ENCODE measurements at regions not wholly inside any gene's neighbourhood (a gene's known extent, or its start where the extent isn't known, plus 50 kb on each side); places are given as distances from the start of the nearest gene placed in this dataset.

GRCh38 chr9:115746496-115746895 lies 407.1 kb upstream of the PAPPA start:
- H3K4me1 ChIP-seq (replicated peaks): no peaks in the 10 kb centered on the region
- no peak overlapping the region for H3K4me3 ChIP-seq
- no peak for DNase-seq (ENCODE audit: low spot score)
- intact Hi-C loops (cut with DNase I): no loop called here
- no peak for TF ChIP-seq POLR2A (IDR thresholded peaks at IDR 0.05)
- TF ChIP-seq CTCF (IDR thresholded peaks at IDR 0.05): no peak
- no peak for TF ChIP-seq POLR2AphosphoS5 (IDR thresholded peaks at IDR 0.05)
- no peak overlapping the region for H3K27ac ChIP-seq
- H3K36me3 ChIP-seq: no peaks in the 10 kb centered on the region
- WGBS: 80% methylated on average over 6 of the region's 6 CpGs
- H3K9me3 ChIP-seq: no peaks in the 10 kb centered on the region
- no peaks in the 10 kb centered on the region for H3K27me3 ChIP-seq (replicated peaks; ENCODE audit: insufficient read depth)

GRCh38 chr9:115747731-115748130 lies 405.9 kb upstream of the PAPPA start:
- no peak for DNase-seq (ENCODE audit: low spot score)
- no peak overlapping the region for H3K27ac ChIP-seq
- no peaks in the 10 kb centered on the region for H3K9me3 ChIP-seq
- no peaks in the 10 kb centered on the region for H3K27me3 ChIP-seq (replicated peaks; ENCODE audit: insufficient read depth)
- intact Hi-C loops (cut with DNase I): no loop called here
- no peaks in the 10 kb centered on the region for H3K36me3 ChIP-seq
- no peak for TF ChIP-seq POLR2A (IDR thresholded peaks at IDR 0.05)
- no peak for TF ChIP-seq POLR2AphosphoS5 (IDR thresholded peaks at IDR 0.05)
- no peak for TF ChIP-seq CTCF (IDR thresholded peaks at IDR 0.05)
- H3K4me1 ChIP-seq (replicated peaks): no peaks in the 10 kb centered on the region
- 38% methylated on average over 1 of the region's 1 CpG for WGBS
- H3K4me3 ChIP-seq: no peak overlapping the region

GRCh38 chr9:115756736-115757135 lies 396.9 kb upstream of the PAPPA start:
- TF ChIP-seq POLR2A (IDR thresholded peaks at IDR 0.05) (no peak), POLR2AphosphoS5 (IDR thresholded peaks at IDR 0.05) (no peak)
- Histone ChIP-seq H3K4me3 (no peak overlapping the region), H3K9me3 (no peaks in the 10 kb centered on the region), H3K27ac (no peak overlapping the region), H3K27me3 (replicated peaks; ENCODE audit: insufficient read depth) (no peaks in the 10 kb centered on the region), H3K4me1 (replicated peaks) (no peaks in the 10 kb centered on the region), H3K36me3 (no peaks in the 10 kb centered on the region)
- no peak for DNase-seq (ENCODE audit: low spot score)
- intact Hi-C loops (cut with DNase I): no loop called here

GRCh38 chr9:115757461-115757860 lies 396.1 kb upstream of the PAPPA start:
- intact Hi-C loops (cut with DNase I): no loop called here
- H3K4me3 ChIP-seq: no peak overlapping the region
- H3K9me3 ChIP-seq: no peaks in the 10 kb centered on the region
- no peak for DNase-seq (ENCODE audit: low spot score)
- WGBS: 77% methylated on average over 2 of the region's 2 CpGs
- H3K4me1 ChIP-seq (replicated peaks): no peaks in the 10 kb centered on the region
- no peak for TF ChIP-seq POLR2A (IDR thresholded peaks at IDR 0.05)
- TF ChIP-seq POLR2AphosphoS5 (IDR thresholded peaks at IDR 0.05): no peak
- no peak for TF ChIP-seq CTCF (IDR thresholded peaks at IDR 0.05)
- no peaks in the 10 kb centered on the region for H3K27me3 ChIP-seq (replicated peaks; ENCODE audit: insufficient read depth)
- H3K27ac ChIP-seq: no peak overlapping the region
- H3K36me3 ChIP-seq: no peaks in the 10 kb centered on the region

GRCh38 chr9:115758441-115758840 lies 395.1 kb upstream of the PAPPA start:
- Histone ChIP-seq H3K36me3 (no peaks in the 10 kb centered on the region), H3K9me3 (no peaks in the 10 kb centered on the region), H3K4me3 (no peak overlapping the region), H3K27me3 (replicated peaks; ENCODE audit: insufficient read depth) (no peaks in the 10 kb centered on the region), H3K4me1 (replicated peaks) (no peaks in the 10 kb centered on the region), H3K27ac (no peak overlapping the region)
- intact Hi-C loops (cut with DNase I): no loop called here
- no peak for TF ChIP-seq POLR2A (IDR thresholded peaks at IDR 0.05)
- TF ChIP-seq CTCF (IDR thresholded peaks at IDR 0.05): no peak
- TF ChIP-seq POLR2AphosphoS5 (IDR thresholded peaks at IDR 0.05): no peak
- DNase-seq (ENCODE audit: low spot score): no peak
- 90% methylated on average over 3 of the region's 3 CpGs for WGBS

All from prostate gland (tissue), 2 donors.